B cell (primary cell): ENCODE measurements at regions not wholly inside any gene's neighbourhood (a gene's known extent, or its start where the extent isn't known, plus 50 kb on each side); places are given as distances from the start of the nearest gene placed in this dataset.

Source experiments
- ATAC-seq: fragments of 200-7000 bp; cut with Tn5 transposase; one replicate; pipeline ENCODE4 v1.10.0; 2021; ENCODE audit warnings: low read depth, mild to moderate bottlenecking, moderate number of reproducible peaks, moderate library complexity
- CTCF ChIA-PET: fragments of 350-600 bp; sonication (Branson Sonifier 250); formaldehyde crosslinking; loops from one replicate; lab custom pipeline; 2021; ENCODE audit warnings: antibody characterized with exemption, inconsistent platforms; lab: Charles Lee
- POLR2A ChIA-PET: fragments of 350-600 bp; sonication (Branson Sonifier 250); formaldehyde crosslinking; loops from one replicate; lab custom pipeline; 2021; ENCODE audit warnings: antibody characterized with exemption; lab: Charles Lee
- DNase-seq: peaks from one replicate; pipeline ENCODE4 v3.0.0; 2013
- H2AFZ ChIP-seq: 2 replicates; pipeline ENCODE4 v1.6.1; 2012; ENCODE audit warnings: mild to moderate bottlenecking, low read depth, low read length; ENCODE audit not compliant: insufficient read depth, poor library complexity, severe bottlenecking
- H3K27ac ChIP-seq, 2 donors: 1 replicate in 1 of 2; 2 replicates in 1 of 2; pipeline ENCODE4 v1.5.1; 2012 to 2013; ENCODE audit warnings: low read length in 2 of 2, mild to moderate bottlenecking in 2 of 2, moderate library complexity in 1 of 2
- H3K27me3 ChIP-seq, 4 experiments: fragments of 200-600 bp in 1 of 4; sonication (generic) in 1 of 4; replicated peaks in 1 of 4; 1 replicate in 2 of 4; 2 replicates in 2 of 4; pipeline versions ENCODE4 v1.6.1 to v1.7.0; 2013 to 2016; ENCODE audit warnings: low read length in 3 of 4, mild to moderate bottlenecking in 2 of 4, mixed read lengths in 1 of 4, moderate library complexity in 1 of 4; ENCODE audit not compliant: insufficient read depth in 4 of 4, control insufficient read depth in 3 of 4; ENCODE audit errors: control extremely low read depth in 1 of 4
- H3K36me3 ChIP-seq, 2 experiments: replicated peaks in 1 of 2; 1 replicate in 1 of 2; 2 replicates in 1 of 2; pipeline versions ENCODE4 v1.6.1 to v1.7.1; 2013; ENCODE audit warnings: low read length in 1 of 2; ENCODE audit not compliant: insufficient read depth in 2 of 2, control insufficient read depth in 1 of 2; ENCODE audit errors: control extremely low read depth in 1 of 2, extremely low read depth in 1 of 2
- H3K4me1 ChIP-seq, 2 donors: fragments of 200-600 bp in 1 of 2; sonication (generic) in 1 of 2; 1 replicate in 1 of 2; 2 replicates in 1 of 2; pipeline versions ENCODE4 v1.5.1 to v1.6.1; 2013 to 2017; ENCODE audit warnings: low read length in 2 of 2; ENCODE audit not compliant: control insufficient read depth in 2 of 2, insufficient read depth in 2 of 2
- H3K4me2 ChIP-seq: replicated peaks from 2 replicates; pipeline ENCODE3; 2012; ENCODE audit warnings: mild to moderate bottlenecking, low read depth, low read length; ENCODE audit not compliant: poor library complexity, severe bottlenecking
- H3K4me3 ChIP-seq, 5 experiments: fragments of 200-600 bp in 1 of 5; sonication (generic) in 1 of 5; 1 replicate in 3 of 5; 2 replicates in 2 of 5; pipeline versions ENCODE4 v1.5.1 to v1.7.0; 2011 to 2016; ENCODE audit warnings: low read length in 4 of 5, mild to moderate bottlenecking in 4 of 5, low read depth in 2 of 5, control low read depth in 1 of 5, moderate library complexity in 1 of 5; ENCODE audit not compliant: insufficient read depth in 1 of 5; ENCODE audit errors: control extremely low read depth in 1 of 5, extremely low read depth in 1 of 5
- H3K79me2 ChIP-seq: fragments of 200-600 bp; sonication (generic); one replicate; pipeline ENCODE4 v1.6.0; 2016; ENCODE audit warnings: low read length; ENCODE audit not compliant: control insufficient read depth, insufficient read depth
- H3K9ac ChIP-seq: fragments of 200-600 bp; sonication (generic); 2 replicates; pipeline ENCODE4 v1.6.1; 2017; ENCODE audit warnings: mild to moderate bottlenecking, low read length, moderate library complexity
- H3K9me3 ChIP-seq, 3 donors: one replicate each; pipeline versions ENCODE4 v1.6.1 to v1.7.1; 2013; ENCODE audit warnings: low read length in 2 of 3; ENCODE audit not compliant: control insufficient read depth in 2 of 3, insufficient read depth in 1 of 3; ENCODE audit errors: control extremely low read depth in 1 of 3
- H4K20me1 ChIP-seq: 2 replicates; pipeline ENCODE4 v1.6.0; 2012; ENCODE audit warnings: mild to moderate bottlenecking, low read length; ENCODE audit not compliant: insufficient read depth, control insufficient read depth, poor library complexity, severe bottlenecking
- H3K27ac Mint-ChIP-seq: one replicate; pipeline ENCODE4 v1.8.0; 2021; ENCODE audit warnings: mixed read lengths
- H3K27me3 Mint-ChIP-seq: one replicate; pipeline ENCODE4 v1.8.0; 2021; ENCODE audit warnings: mixed read lengths
- H3K4me1 Mint-ChIP-seq: one replicate; pipeline ENCODE4 v1.8.0; 2021; ENCODE audit warnings: mixed read lengths
- H3K4me3 Mint-ChIP-seq: one replicate; pipeline ENCODE4 v1.8.0; 2021; ENCODE audit warnings: mixed read lengths
- H3K9me3 Mint-ChIP-seq: one replicate; pipeline ENCODE4 v1.8.0; 2022; ENCODE audit warnings: mixed read lengths; ENCODE audit not compliant: insufficient read depth
- EZH2 ChIP-seq: IDR thresholded peaks from 2 replicates; pipeline ENCODE4 v1.6.1; 2012; ENCODE audit warnings: borderline replicate concordance, low read depth, mild to moderate bottlenecking, moderate library complexity, low read length; ENCODE audit not compliant: insufficient read depth, poor library complexity, severe bottlenecking
- WGBS: methylation state at CpG from one replicate; pipeline ENCODE4 v1.1.5; 2013; ENCODE audit warnings: missing lambda C conversion rate; ENCODE audit not compliant: insufficient coverage; 5-methylcytosine and 5-hydroxymethylcytosine counted together
- intact Hi-C: fragments of 100-400 bp; cut with micrococcal nuclease; formaldehyde crosslinking; loops from one replicate; pipeline ENCODE4 v1.10.0; 2022
- TF ChIP-seq, protein P1 (sequence below): fragments of 200-600 bp; IDR thresholded peaks from one replicate; pipeline ENCODE4 v1.8.0; 2022; ENCODE audit warnings: antibody characterized with exemption, mild to moderate bottlenecking

- DNase-seq (no peak), ATAC-seq (no peak)
- Mint-ChIP-seq H3K9me3 (no peaks in the 10 kb centered on the region), H3K4me3 (no peak overlapping the region), H3K27me3 (no peaks in the 10 kb centered on the region), H3K4me1 (no peaks in the 10 kb centered on the region), H3K27ac (no peak overlapping the region)
- peaks cover 0 to 3% (median 0%) of the 10 kb centered on the region in 3 donors for H3K9me3 ChIP-seq
- WGBS, result 70% methylated on average over 5 of the region's 12 CpGs
- H3K27me3 ChIP-seq, result no peaks in the 10 kb centered on the region
- no peaks in the 10 kb centered on the region for H3K79me2 ChIP-seq
- TF ChIP-seq, protein P1, sequence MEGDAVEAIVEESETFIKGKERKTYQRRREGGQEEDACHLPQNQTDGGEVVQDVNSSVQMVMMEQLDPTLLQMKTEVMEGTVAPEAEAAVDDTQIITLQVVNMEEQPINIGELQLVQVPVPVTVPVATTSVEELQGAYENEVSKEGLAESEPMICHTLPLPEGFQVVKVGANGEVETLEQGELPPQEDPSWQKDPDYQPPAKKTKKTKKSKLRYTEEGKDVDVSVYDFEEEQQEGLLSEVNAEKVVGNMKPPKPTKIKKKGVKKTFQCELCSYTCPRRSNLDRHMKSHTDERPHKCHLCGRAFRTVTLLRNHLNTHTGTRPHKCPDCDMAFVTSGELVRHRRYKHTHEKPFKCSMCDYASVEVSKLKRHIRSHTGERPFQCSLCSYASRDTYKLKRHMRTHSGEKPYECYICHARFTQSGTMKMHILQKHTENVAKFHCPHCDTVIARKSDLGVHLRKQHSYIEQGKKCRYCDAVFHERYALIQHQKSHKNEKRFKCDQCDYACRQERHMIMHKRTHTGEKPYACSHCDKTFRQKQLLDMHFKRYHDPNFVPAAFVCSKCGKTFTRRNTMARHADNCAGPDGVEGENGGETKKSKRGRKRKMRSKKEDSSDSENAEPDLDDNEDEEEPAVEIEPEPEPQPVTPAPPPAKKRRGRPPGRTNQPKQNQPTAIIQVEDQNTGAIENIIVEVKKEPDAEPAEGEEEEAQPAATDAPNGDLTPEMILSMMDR, result no peak
- TF ChIP-seq EZH2, result no peak
- H3K4me2 ChIP-seq, result no peak overlapping the region
- no peaks in the 10 kb centered on the region for H3K36me3 ChIP-seq
- peaks cover 0 to 6% of the 10 kb centered on the region in 2 donors for H3K4me1 ChIP-seq
- ChIA-PET CTCF (no interaction called here), POLR2A (no interaction called here)
- H3K9ac ChIP-seq, result no peak overlapping the region
- no peak overlapping the region for H3K4me3 ChIP-seq
- no peaks in the 10 kb centered on the region for H4K20me1 ChIP-seq
- H2AFZ ChIP-seq, result peak overlapping the region; percentile 14
- H3K27ac ChIP-seq, result no peak overlapping the region
- intact Hi-C loops, result no loop called here
These were observed 428.8 kb upstream of the CLINT1 start for GRCh38 chr5:158287643-158288271.

GRCh38 chr5:158286827-158287226 is 427.9 kb upstream of the CLINT1 start:
- no peak overlapping the region for H3K4me2 ChIP-seq
- CTCF ChIA-PET, result interaction anchor here (0.6 kb wide), 1 partner anchor 1280 kb away, joined by 3 read pairs; no protein-coding TSS in a partner anchor
- 100% methylated on average over 1 of the region's 1 CpG for WGBS
- no peak overlapping the region for H2AFZ ChIP-seq
- no peaks in the 10 kb centered on the region for H3K27me3 ChIP-seq
- H4K20me1 ChIP-seq, result no peaks in the 10 kb centered on the region
- TF ChIP-seq, protein P1, result no peak
- TF ChIP-seq EZH2, result no peak
- Mint-ChIP-seq H3K4me3 (no peak overlapping the region), H3K4me1 (no peaks in the 10 kb centered on the region), H3K9me3 (no peaks in the 10 kb centered on the region), H3K27me3 (no peaks in the 10 kb centered on the region), H3K27ac (no peak overlapping the region)
- H3K36me3 ChIP-seq, result no peaks in the 10 kb centered on the region
- DNase-seq (no peak), ATAC-seq (no peak)
- H3K4me3 ChIP-seq, result no peak overlapping the region
- H3K79me2 ChIP-seq, result no peaks in the 10 kb centered on the region
- H3K9me3 ChIP-seq, result peaks cover 0 to 3% (median 0%) of the 10 kb centered on the region in 3 donors
- peaks cover 0 to 6% of the 10 kb centered on the region in 2 donors for H3K4me1 ChIP-seq
- no peak overlapping the region for H3K27ac ChIP-seq
- intact Hi-C loops, result no loop called here
- H3K9ac ChIP-seq, result no peak overlapping the region
- POLR2A ChIA-PET, result no interaction called here
